Ishikawa (cell line): ENCODE measurements at regions not wholly inside any gene's neighbourhood (a gene's known extent, or its start where the extent isn't known, plus 50 kb on each side); places are given as distances from the start of the nearest gene placed in this dataset.

Experiments
- CEBPB ChIP-seq: IDR thresholded peaks from 2 replicates; pipeline ENCODE4 v1.6.1; 2012
- CREB1 ChIP-seq: IDR thresholded peaks from 2 replicates; pipeline ENCODE4 v1.6.1; 2012; ENCODE audit warnings: low read depth
- EGR1 ChIP-seq: IDR thresholded peaks from 2 replicates; pipeline ENCODE4 v1.6.1; 2012
- EP300 ChIP-seq: IDR thresholded peaks from 2 replicates; pipeline ENCODE4 v1.6.1; 2012; ENCODE audit warnings: borderline replicate concordance
- FOXM1 ChIP-seq: IDR thresholded peaks from 2 replicates; pipeline ENCODE4 v1.6.1; 2012; ENCODE audit warnings: low read depth, borderline replicate concordance
- NFIC ChIP-seq: IDR thresholded peaks from 2 replicates; pipeline ENCODE4 v1.6.1; 2012
- RAD21 ChIP-seq: IDR thresholded peaks from 2 replicates; pipeline ENCODE4 v1.6.1; 2012; ENCODE audit warnings: low read depth
- TAF1 ChIP-seq: IDR thresholded peaks from 2 replicates; pipeline ENCODE4 v1.6.1; 2012; ENCODE audit warnings: low read depth, mild to moderate bottlenecking
- TCF12 ChIP-seq: IDR thresholded peaks from 2 replicates; pipeline ENCODE4 v1.6.1; 2012; ENCODE audit warnings: low read depth
- TEAD4 ChIP-seq: IDR thresholded peaks from 2 replicates; pipeline ENCODE4 v1.6.1; 2012
- YY1 ChIP-seq: IDR thresholded peaks from 2 replicates; pipeline ENCODE4 v1.6.1; 2012; ENCODE audit warnings: low read depth
- ZBTB7A ChIP-seq: IDR thresholded peaks from 2 replicates; pipeline ENCODE4 v1.6.1; 2012; ENCODE audit warnings: low read depth
- TF ChIP-seq, protein P1 (sequence below): IDR thresholded peaks from 2 replicates; pipeline ENCODE4 v1.6.1; 2012; ENCODE audit warnings: low read depth, mild to moderate bottlenecking
- TF ChIP-seq, protein P2 (sequence below): IDR thresholded peaks from 2 replicates; pipeline ENCODE4 v1.6.1; 2012
- TF ChIP-seq, protein P3 (sequence below): IDR thresholded peaks from 2 replicates; pipeline ENCODE4 v1.6.1; 2012

GRCh38 chr1:172960454-172961208 is 90.1 kb downstream of the TNFSF18 start:
- no peak for TF ChIP-seq EGR1
- TF ChIP-seq NFIC = no peak
- TF ChIP-seq, protein P1, sequence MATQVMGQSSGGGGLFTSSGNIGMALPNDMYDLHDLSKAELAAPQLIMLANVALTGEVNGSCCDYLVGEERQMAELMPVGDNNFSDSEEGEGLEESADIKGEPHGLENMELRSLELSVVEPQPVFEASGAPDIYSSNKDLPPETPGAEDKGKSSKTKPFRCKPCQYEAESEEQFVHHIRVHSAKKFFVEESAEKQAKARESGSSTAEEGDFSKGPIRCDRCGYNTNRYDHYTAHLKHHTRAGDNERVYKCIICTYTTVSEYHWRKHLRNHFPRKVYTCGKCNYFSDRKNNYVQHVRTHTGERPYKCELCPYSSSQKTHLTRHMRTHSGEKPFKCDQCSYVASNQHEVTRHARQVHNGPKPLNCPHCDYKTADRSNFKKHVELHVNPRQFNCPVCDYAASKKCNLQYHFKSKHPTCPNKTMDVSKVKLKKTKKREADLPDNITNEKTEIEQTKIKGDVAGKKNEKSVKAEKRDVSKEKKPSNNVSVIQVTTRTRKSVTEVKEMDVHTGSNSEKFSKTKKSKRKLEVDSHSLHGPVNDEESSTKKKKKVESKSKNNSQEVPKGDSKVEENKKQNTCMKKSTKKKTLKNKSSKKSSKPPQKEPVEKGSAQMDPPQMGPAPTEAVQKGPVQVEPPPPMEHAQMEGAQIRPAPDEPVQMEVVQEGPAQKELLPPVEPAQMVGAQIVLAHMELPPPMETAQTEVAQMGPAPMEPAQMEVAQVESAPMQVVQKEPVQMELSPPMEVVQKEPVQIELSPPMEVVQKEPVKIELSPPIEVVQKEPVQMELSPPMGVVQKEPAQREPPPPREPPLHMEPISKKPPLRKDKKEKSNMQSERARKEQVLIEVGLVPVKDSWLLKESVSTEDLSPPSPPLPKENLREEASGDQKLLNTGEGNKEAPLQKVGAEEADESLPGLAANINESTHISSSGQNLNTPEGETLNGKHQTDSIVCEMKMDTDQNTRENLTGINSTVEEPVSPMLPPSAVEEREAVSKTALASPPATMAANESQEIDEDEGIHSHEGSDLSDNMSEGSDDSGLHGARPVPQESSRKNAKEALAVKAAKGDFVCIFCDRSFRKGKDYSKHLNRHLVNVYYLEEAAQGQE = no peak

DNA sequence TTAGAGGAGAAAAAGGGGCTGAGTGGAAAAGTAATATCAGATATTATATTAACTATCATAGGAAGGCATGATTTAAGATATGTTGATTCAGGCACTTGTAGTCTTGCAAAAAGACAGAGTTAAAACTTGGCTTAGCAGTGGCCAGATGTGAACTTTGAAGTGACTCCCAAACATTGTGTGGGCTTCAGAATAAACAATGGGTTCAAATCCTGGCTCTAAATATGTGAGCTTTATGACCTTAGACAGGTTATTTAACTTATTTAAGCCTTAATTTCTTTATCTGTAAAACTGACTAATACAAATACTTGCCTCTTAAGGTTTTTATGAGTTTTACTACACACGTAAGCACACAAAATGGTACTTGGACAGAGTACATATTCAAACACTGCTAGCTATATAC is 85.9 kb downstream of the TNFSF18 start:
- TF ChIP-seq NFIC (no peak), RAD21 (no peak), CEBPB (no peak), TEAD4 (no peak), TCF12 (no peak), TAF1 (no peak), FOXM1 (no peak), YY1 (no peak), EGR1 (no peak)
- TF ChIP-seq, protein P1 = no peak
- TF ChIP-seq, protein P2, sequence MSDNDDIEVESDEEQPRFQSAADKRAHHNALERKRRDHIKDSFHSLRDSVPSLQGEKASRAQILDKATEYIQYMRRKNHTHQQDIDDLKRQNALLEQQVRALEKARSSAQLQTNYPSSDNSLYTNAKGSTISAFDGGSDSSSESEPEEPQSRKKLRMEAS = no peak

DNA sequence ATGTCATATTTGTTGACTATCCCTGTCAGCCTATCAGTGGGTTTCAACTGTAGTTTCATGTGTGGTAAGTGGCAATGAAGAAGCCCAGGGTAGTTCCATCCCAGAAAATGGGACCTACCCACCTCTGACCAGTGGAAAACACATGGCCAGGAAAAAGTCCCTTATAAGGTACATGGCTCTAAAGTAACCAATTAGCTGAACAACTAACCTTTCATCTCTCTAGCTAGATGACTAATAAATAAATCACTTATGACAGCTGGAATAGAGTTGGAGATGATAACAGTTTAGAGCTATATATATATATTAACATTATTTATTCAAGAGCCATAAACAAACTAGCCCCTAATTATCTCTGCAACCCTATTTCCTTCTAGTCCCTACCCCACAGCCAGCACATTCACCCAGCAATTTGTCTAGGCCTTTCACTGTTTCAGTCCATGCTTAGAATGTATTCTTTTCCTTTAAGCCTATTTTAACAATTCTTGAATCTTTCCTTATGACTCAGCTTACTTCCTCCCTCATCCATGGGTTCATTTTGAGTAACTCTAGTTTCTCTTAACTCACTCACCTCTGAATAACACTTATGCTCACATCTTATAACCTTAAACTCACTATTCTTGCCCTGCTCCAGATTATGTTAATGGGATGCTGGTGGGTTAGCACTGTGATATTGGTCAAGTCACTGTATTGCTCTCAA is 83.7 kb downstream of the TNFSF18 start:
- no peak for TF ChIP-seq EGR1
- no peak for TF ChIP-seq TCF12
- no peak for TF ChIP-seq TEAD4

GRCh38 chr1:172967936-172968335 is 82.8 kb downstream of the TNFSF18 start:
- TF ChIP-seq EP300 (no peak), TEAD4 (no peak), CREB1 (no peak), CEBPB (no peak), NFIC (no peak), YY1 (no peak), RAD21 (no peak), TCF12 (no peak), ZBTB7A (no peak), EGR1 (no peak), FOXM1 (no peak), TAF1 (no peak)
- TF ChIP-seq, protein P2 = no peak
- TF ChIP-seq, protein P1 = no peak
- TF ChIP-seq, protein P3, sequence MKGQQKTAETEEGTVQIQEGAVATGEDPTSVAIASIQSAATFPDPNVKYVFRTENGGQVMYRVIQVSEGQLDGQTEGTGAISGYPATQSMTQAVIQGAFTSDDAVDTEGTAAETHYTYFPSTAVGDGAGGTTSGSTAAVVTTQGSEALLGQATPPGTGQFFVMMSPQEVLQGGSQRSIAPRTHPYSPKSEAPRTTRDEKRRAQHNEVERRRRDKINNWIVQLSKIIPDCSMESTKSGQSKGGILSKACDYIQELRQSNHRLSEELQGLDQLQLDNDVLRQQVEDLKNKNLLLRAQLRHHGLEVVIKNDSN = no peak

GRCh38 chr1:172969611-172970010 is 81.1 kb downstream of the TNFSF18 start:
- TF ChIP-seq CEBPB = no peak
- TF ChIP-seq EGR1 = no peak
- TF ChIP-seq ZBTB7A = no peak
- no peak for TF ChIP-seq RAD21
- TF ChIP-seq, protein P1 = no peak
- no peak for TF ChIP-seq YY1
- no peak for TF ChIP-seq CREB1
- TF ChIP-seq EP300 = no peak
- TF ChIP-seq, protein P2 = no peak
- TF ChIP-seq, protein P3 = no peak
- no peak for TF ChIP-seq FOXM1
- TF ChIP-seq TCF12 = no peak
- TF ChIP-seq NFIC = no peak
- no peak for TF ChIP-seq TAF1
- no peak for TF ChIP-seq TEAD4
